Tibial nerve (tissue), 3 donors: ENCODE measurements at regions not wholly inside any gene's neighbourhood (a gene's known extent, or its start where the extent isn't known, plus 50 kb on each side); places are given as distances from the start of the nearest gene placed in this dataset.

Source experiments
- CTCF ChIP-seq, 5 experiments: fragments of 200-600 bp in 3 of 5; fragments of 450-650 bp in 2 of 5; sonication (generic) in 3 of 5; IDR thresholded peaks; one replicate each; pipeline ENCODE4 v1.5.1; 2016 to 2019; ENCODE audit warnings: antibody characterized with exemption in 5 of 5, mild to moderate bottlenecking in 3 of 5, moderate library complexity in 2 of 5
- POLR2A ChIP-seq, 2 donors: fragments of 450-650 bp; IDR thresholded peaks; one replicate each; pipeline ENCODE4 v1.6.1; 2017; ENCODE audit warnings: antibody characterized with exemption in 2 of 2, mild to moderate bottlenecking in 2 of 2, moderate library complexity in 2 of 2

DNA sequence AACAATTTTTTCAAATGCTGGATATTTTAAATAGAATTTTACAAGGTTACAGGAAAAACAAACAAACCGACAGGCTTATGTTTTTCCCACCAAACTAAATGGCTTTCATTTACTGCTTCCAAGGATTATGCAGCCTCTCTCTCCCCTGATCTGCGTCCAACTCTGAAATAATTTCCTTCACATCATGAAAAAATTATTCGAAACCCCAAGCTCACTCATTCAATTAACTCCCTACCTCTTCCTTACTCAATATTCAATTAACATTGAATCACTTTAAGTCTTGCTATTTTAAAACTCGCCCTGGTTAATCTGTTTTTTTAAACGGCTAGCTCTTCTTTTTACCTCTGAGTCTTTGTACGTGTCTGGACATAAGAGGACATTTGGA, 336.2 kb downstream of the AGTPBP1 start:
- TF ChIP-seq CTCF (IDR thresholded peaks at IDR 0.05) (no peak), POLR2A (IDR thresholded peaks at IDR 0.05) (no peak)
